GM20431 (cell line): ENCODE measurements at regions not wholly inside any gene's neighbourhood (a gene's known extent, or its start where the extent isn't known, plus 50 kb on each side); places are given as distances from the start of the nearest gene placed in this dataset.

Experiments
- in situ Hi-C: fragments of 300-500 bp; cut with MseI, MboI; formaldehyde crosslinking; loops from one replicate; pipeline ENCODE4 v1.15.0; 2020; ENCODE audit warnings: low sequenced_read_pairs; ENCODE audit not compliant: unreplicated experiment

GRCh38 chr13:83992566-83993358, 110.5 kb upstream of the SLITRK1 start:
- in situ Hi-C loops, result no loop called here

- in situ Hi-C loops, result no loop called here
These were observed 105.1 kb upstream of the SLITRK1 start for GRCh38 chr13:83987394-83987793.

DNA sequence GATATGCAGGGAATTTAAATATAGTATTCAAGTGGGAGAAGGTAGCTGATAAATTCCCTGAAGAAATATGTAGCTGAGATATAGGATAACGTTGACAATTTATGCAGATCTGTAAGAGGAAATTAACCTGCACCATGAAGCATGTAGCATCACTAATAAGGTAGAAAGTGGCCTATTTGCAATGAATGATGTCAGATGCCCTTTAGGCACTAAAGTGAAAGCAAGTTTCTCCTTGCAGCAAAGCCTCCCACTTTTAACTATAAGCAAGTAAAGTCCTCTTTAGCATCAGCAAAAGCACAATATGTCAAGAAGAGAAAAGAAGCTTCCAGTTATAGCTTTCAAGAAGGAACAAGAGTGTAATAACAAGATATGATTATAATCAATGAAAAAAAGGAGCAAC, 102.5 kb upstream of the SLITRK1 start:
- in situ Hi-C loops, result no loop called here

GRCh38 chr13:83980331-83980730, 98.1 kb upstream of the SLITRK1 start:
- in situ Hi-C loops, result no loop called here

- in situ Hi-C loops, result no loop called here
These were observed 93.4 kb upstream of the SLITRK1 start for GRCh38 chr13:83975655-83976165.

GRCh38 chr13:83958531-83958930, 76.3 kb upstream of the SLITRK1 start:
- in situ Hi-C loops, result no loop called here

DNA sequence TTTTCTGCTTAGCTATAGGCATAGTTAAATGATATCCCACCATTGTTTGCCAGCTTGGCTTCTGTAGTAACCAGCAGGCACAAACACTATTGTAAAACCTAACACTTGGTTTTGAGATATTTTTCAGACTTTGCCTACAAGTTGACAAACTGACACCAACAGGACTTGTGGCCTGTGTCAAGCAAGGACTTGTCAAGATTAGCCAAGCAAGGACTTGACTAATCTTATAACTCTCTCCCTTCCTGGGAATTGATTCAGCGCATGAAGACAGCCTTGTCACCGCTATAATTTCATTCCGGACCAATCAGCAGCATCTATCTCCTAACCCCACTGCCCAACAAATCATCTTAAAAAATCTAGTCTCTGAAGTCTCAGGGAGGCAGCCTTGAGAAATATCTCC, 72.7 kb upstream of the SLITRK1 start:
- in situ Hi-C loops, result no loop called here

DNA sequence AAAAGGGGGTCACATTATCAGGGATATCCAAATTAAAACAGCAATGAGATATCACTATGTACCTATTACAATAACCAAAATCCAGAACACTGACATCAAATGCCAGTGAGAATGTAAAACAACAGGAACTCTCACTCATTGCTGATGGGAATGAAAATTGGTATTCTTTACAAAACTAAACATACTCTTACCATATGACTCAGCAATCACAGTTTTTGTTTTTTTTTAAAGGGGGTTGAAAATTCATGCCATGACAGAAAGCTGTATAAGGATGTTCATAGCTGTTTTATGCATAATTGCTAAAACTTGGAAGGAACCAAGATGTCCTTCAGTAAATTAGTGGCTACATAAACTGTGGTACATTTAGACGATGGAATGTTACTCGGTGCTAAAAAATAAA, 71.6 kb upstream of the SLITRK1 start:
- in situ Hi-C loops, result no loop called here

GRCh38 chr13:83950293-83950692, 68.0 kb upstream of the SLITRK1 start:
- in situ Hi-C loops, result no loop called here

GRCh38 chr13:83943530-83944279, 61.4 kb upstream of the SLITRK1 start:
- in situ Hi-C loops, result no loop called here

- in situ Hi-C loops, result no loop called here
These were observed 59.5 kb upstream of the SLITRK1 start for GRCh38 chr13:83941701-83942335.

- in situ Hi-C loops, result no loop called here
These were observed 58.5 kb upstream of the SLITRK1 start for GRCh38 chr13:83940742-83941141.

GRCh38 chr13:83937579-83937978, 55.3 kb upstream of the SLITRK1 start:
- in situ Hi-C loops, result no loop called here

- in situ Hi-C loops, result no loop called here
These were observed 53.3 kb upstream of the SLITRK1 start for GRCh38 chr13:83935566-83935965.
